ENCODE measurements at regions not wholly inside any gene's neighbourhood (a gene's known extent, or its start where the extent isn't known, plus 50 kb on each side); places are given as distances from the start of the nearest gene placed in this dataset.
"Not testable (repeated sequence)": the region's sequence is repeated elsewhere in the genome, so short reads cannot be mapped to it uniquely, and the experiment has no call there.

GRCh38 chr1:222470252-222470805, 77.6 kb downstream of the HHIPL2 start:
- DNase-seq: not testable (repeated sequence)

GRCh38 chr1:222466150-222466865, 81.6 kb downstream of the HHIPL2 start:
- DNase-seq: no peak

GRCh38 chr1:222465211-222466041, 82.5 kb downstream of the HHIPL2 start:
- DNase-seq: peak; percentile 92

- peak; percentile 92 for DNase-seq
Observed at GRCh38 chr1:222464841-222465210, 83.1 kb downstream of the HHIPL2 start.

- DNase-seq: no peak
Observed at GRCh38 chr1:222463059-222463730, 84.7 kb downstream of the HHIPL2 start.

- no peak for DNase-seq
Observed at GRCh38 chr1:222462601-222463000, 85.3 kb downstream of the HHIPL2 start.

GRCh38 chr1:222461941-222462340, 86.0 kb downstream of the HHIPL2 start:
- no peak for DNase-seq

- DNase-seq: no peak
Observed at GRCh38 chr1:222459652-222460051, 88.3 kb downstream of the HHIPL2 start.

- no peak for DNase-seq
Observed at GRCh38 chr1:222457513-222457912, 90.4 kb downstream of the HHIPL2 start.

GRCh38 chr1:222457084-222457483, 90.8 kb downstream of the HHIPL2 start:
- DNase-seq: no peak

GRCh38 chr1:222455188-222455879, 92.6 kb downstream of the HHIPL2 start:
- DNase-seq: peak; percentile 91

GRCh38 chr1:222454782-222455181, 93.1 kb downstream of the HHIPL2 start:
- DNase-seq: no peak

- DNase-seq: no peak
Observed at GRCh38 chr1:222454186-222454585, 93.7 kb downstream of the HHIPL2 start.

GRCh38 chr1:222452031-222452430, 95.9 kb downstream of the HHIPL2 start:
- no peak for DNase-seq

- DNase-seq: no peak
Observed at GRCh38 chr1:222443566-222443965, 104.3 kb downstream of the HHIPL2 start.

- no peak for DNase-seq
Observed at GRCh38 chr1:222441066-222441465, 106.8 kb downstream of the HHIPL2 start.

GRCh38 chr1:222424826-222425225, 123.1 kb downstream of the HHIPL2 start:
- no peak for DNase-seq

- no peak for DNase-seq
Observed at GRCh38 chr1:222421380-222421779, 126.5 kb downstream of the HHIPL2 start.

GRCh38 chr1:222420633-222421032, 127.3 kb downstream of the HHIPL2 start:
- DNase-seq: peak; percentile 3

- DNase-seq: no peak
Observed at GRCh38 chr1:222418654-222419053, 129.2 kb downstream of the HHIPL2 start.

- DNase-seq: no peak
Observed at GRCh38 chr1:222417264-222417663, 130.6 kb downstream of the HHIPL2 start.

- DNase-seq: no peak
Observed at GRCh38 chr1:222416001-222416791, 131.7 kb downstream of the HHIPL2 start.
